Liver (tissue), 3 donors: ENCODE measurements at regions not wholly inside any gene's neighbourhood (a gene's known extent, or its start where the extent isn't known, plus 50 kb on each side); places are given as distances from the start of the nearest gene placed in this dataset.
"Not testable (repeated sequence)": the region's sequence is repeated elsewhere in the genome, so short reads cannot be mapped to it uniquely, and the experiment has no call there.

Experiments
- EGR1 ChIP-seq, 2 donors: IDR thresholded peaks; 2 replicates each; pipeline ENCODE4 v1.6.1; 2016 to 2018; ENCODE audit warnings: antibody characterized with exemption in 2 of 2, low read depth in 2 of 2
- GABPA ChIP-seq, 2 donors: IDR thresholded peaks in 1 of 2; conservative IDR thresholded peaks in 1 of 2; 2 replicates each; pipeline ENCODE4 v1.6.1; 2016; ENCODE audit warnings: antibody characterized with exemption in 2 of 2, mild to moderate bottlenecking in 1 of 2, moderate library complexity in 1 of 2
- HNF4A ChIP-seq, 2 donors: conservative IDR thresholded peaks; 2 replicates each; pipeline ENCODE4 v1.6.1; 2016; ENCODE audit warnings: antibody characterized with exemption in 2 of 2, mild to moderate bottlenecking in 2 of 2
- HNF4G ChIP-seq: IDR thresholded peaks from 2 replicates; pipeline ENCODE4 v1.6.1; 2016; ENCODE audit warnings: antibody characterized with exemption
- JUND ChIP-seq, 2 donors: IDR thresholded peaks; 2 replicates each; pipeline ENCODE4 v1.6.1; 2016; ENCODE audit warnings: antibody characterized with exemption in 2 of 2
- RAD21 ChIP-seq, 2 donors: IDR thresholded peaks; 2 replicates each; pipeline ENCODE4 v1.6.1; 2016; ENCODE audit warnings: antibody characterized with exemption in 2 of 2, mild to moderate bottlenecking in 2 of 2
- TAF1 ChIP-seq: conservative IDR thresholded peaks from 2 replicates; pipeline ENCODE4 v1.6.1; 2016; ENCODE audit warnings: antibody characterized with exemption, mild to moderate bottlenecking
- YY1 ChIP-seq: IDR thresholded peaks from 2 replicates; pipeline ENCODE4 v1.6.1; 2016; ENCODE audit warnings: antibody characterized with exemption, mild to moderate bottlenecking
- TF ChIP-seq, protein P1 (sequence below): IDR thresholded peaks from 2 replicates; pipeline ENCODE4 v1.6.1; 2016; ENCODE audit warnings: antibody characterized with exemption, mild to moderate bottlenecking
- TF ChIP-seq, protein P2 (sequence below): fragments of 150-350 bp; IDR thresholded peaks from 2 replicates; pipeline ENCODE4 v1.5.1; 2017; ENCODE audit warnings: improper control_type of control experiment, low read depth, low read length; ENCODE audit not compliant: missing input control
- TF ChIP-seq, protein P3 (sequence below): IDR thresholded peaks from 2 replicates; pipeline ENCODE4 v1.6.1; 2016; ENCODE audit warnings: antibody characterized with exemption
- TF ChIP-seq, protein P4 (sequence below): IDR thresholded peaks from 2 replicates; pipeline ENCODE4 v1.6.1; 2016; ENCODE audit warnings: antibody characterized with exemption
- TF ChIP-seq, protein P5 (sequence below): IDR thresholded peaks from 2 replicates; pipeline ENCODE4 v1.6.1; 2016; ENCODE audit warnings: antibody characterized with exemption
- donor health status: healthy.
- donor health status: healthy.

DNA sequence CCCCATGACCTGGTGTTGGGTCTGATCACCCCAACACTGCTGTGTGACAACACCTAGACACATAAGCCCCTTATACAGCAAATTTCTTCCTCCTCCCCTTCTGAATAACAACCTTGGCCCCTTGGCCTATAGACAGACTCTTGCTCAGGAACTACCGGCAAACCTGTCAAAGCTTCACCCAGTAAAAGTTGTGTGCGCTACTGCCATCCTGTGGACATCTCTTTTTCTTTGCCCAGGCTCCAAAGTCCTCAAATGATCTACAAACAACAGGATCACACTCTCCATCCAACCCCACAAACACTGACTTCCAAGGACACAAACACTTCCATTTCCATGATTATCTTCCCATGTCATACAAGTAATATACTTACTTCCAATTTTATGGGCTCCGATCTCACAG, 1265.8 kb downstream of the RPIA start:
- TF ChIP-seq RAD21 (IDR thresholded peaks at IDR 0.05) (peak in 1 of 2 donors; percentile 43), HNF4A (conservative IDR thresholded peaks at IDR 0.05) (peak; percentile 30 to 47)
- TF ChIP-seq, protein P1, sequence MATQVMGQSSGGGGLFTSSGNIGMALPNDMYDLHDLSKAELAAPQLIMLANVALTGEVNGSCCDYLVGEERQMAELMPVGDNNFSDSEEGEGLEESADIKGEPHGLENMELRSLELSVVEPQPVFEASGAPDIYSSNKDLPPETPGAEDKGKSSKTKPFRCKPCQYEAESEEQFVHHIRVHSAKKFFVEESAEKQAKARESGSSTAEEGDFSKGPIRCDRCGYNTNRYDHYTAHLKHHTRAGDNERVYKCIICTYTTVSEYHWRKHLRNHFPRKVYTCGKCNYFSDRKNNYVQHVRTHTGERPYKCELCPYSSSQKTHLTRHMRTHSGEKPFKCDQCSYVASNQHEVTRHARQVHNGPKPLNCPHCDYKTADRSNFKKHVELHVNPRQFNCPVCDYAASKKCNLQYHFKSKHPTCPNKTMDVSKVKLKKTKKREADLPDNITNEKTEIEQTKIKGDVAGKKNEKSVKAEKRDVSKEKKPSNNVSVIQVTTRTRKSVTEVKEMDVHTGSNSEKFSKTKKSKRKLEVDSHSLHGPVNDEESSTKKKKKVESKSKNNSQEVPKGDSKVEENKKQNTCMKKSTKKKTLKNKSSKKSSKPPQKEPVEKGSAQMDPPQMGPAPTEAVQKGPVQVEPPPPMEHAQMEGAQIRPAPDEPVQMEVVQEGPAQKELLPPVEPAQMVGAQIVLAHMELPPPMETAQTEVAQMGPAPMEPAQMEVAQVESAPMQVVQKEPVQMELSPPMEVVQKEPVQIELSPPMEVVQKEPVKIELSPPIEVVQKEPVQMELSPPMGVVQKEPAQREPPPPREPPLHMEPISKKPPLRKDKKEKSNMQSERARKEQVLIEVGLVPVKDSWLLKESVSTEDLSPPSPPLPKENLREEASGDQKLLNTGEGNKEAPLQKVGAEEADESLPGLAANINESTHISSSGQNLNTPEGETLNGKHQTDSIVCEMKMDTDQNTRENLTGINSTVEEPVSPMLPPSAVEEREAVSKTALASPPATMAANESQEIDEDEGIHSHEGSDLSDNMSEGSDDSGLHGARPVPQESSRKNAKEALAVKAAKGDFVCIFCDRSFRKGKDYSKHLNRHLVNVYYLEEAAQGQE, result not testable (repeated sequence)
- TF ChIP-seq, protein P2, sequence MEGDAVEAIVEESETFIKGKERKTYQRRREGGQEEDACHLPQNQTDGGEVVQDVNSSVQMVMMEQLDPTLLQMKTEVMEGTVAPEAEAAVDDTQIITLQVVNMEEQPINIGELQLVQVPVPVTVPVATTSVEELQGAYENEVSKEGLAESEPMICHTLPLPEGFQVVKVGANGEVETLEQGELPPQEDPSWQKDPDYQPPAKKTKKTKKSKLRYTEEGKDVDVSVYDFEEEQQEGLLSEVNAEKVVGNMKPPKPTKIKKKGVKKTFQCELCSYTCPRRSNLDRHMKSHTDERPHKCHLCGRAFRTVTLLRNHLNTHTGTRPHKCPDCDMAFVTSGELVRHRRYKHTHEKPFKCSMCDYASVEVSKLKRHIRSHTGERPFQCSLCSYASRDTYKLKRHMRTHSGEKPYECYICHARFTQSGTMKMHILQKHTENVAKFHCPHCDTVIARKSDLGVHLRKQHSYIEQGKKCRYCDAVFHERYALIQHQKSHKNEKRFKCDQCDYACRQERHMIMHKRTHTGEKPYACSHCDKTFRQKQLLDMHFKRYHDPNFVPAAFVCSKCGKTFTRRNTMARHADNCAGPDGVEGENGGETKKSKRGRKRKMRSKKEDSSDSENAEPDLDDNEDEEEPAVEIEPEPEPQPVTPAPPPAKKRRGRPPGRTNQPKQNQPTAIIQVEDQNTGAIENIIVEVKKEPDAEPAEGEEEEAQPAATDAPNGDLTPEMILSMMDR, result not testable (repeated sequence)
- TF ChIP-seq, protein P3, sequence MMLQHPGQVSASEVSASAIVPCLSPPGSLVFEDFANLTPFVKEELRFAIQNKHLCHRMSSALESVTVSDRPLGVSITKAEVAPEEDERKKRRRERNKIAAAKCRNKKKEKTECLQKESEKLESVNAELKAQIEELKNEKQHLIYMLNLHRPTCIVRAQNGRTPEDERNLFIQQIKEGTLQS, result not testable (repeated sequence)
- TF ChIP-seq EGR1 (IDR thresholded peaks at IDR 0.05; ENCODE audit: low read depth in 2 of 2); TAF1; HNF4G; JUND (IDR thresholded peaks at IDR 0.05); YY1; GABPA (IDR thresholded peaks at IDR 0.05 in 1 of 2, conservative IDR thresholded peaks at IDR 0.05 in 1 of 2): not testable (repeated sequence)
- TF ChIP-seq, protein P4, sequence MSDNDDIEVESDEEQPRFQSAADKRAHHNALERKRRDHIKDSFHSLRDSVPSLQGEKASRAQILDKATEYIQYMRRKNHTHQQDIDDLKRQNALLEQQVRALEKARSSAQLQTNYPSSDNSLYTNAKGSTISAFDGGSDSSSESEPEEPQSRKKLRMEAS, result not testable (repeated sequence)
- TF ChIP-seq, protein P5, sequence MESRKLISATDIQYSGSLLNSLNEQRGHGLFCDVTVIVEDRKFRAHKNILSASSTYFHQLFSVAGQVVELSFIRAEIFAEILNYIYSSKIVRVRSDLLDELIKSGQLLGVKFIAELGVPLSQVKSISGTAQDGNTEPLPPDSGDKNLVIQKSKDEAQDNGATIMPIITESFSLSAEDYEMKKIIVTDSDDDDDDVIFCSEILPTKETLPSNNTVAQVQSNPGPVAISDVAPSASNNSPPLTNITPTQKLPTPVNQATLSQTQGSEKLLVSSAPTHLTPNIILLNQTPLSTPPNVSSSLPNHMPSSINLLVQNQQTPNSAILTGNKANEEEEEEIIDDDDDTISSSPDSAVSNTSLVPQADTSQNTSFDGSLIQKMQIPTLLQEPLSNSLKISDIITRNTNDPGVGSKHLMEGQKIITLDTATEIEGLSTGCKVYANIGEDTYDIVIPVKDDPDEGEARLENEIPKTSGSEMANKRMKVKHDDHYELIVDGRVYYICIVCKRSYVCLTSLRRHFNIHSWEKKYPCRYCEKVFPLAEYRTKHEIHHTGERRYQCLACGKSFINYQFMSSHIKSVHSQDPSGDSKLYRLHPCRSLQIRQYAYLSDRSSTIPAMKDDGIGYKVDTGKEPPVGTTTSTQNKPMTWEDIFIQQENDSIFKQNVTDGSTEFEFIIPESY, result not testable (repeated sequence)
